HG03558 (cell line): ENCODE measurements at regions not wholly inside any gene's neighbourhood (a gene's known extent, or its start where the extent isn't known, plus 50 kb on each side); places are given as distances from the start of the nearest gene placed in this dataset.

ENCODE experiments used
- ATAC-seq: cut with Tn5 transposase; IDR thresholded peaks from one replicate; pipeline ENCODE4 v1.9.1; 2021; ENCODE audit warnings: moderate number of reproducible peaks; ENCODE audit not compliant: unreplicated experiment; ENCODE audit errors: extremely low read depth

GRCh38 chr6:168722397-168722796 lies 281.4 kb downstream of the SMOC2 start:
- no peak for ATAC-seq

- no peak for ATAC-seq
These were observed 280.6 kb downstream of the SMOC2 start for GRCh38 chr6:168721571-168721970.

DNA sequence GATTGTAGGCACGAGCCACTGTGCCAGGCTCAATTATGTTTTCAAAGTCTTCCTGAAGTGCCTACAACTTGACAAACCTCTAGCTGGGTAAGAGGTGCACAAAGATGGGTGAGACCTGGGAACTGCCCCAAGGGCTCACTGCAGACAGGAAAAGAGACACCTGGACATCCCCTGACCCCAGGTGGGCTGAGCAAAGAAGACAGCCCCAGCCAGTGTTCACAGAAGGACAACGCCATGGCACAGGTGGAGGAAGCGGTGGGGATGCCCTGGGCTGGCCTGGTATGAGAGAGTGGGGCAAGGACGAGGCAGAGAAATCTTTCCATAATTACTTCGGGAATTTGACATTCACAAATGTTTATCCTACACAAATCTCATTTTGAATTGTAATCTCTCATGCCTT lies 278.9 kb downstream of the SMOC2 start:
- no peak for ATAC-seq

DNA sequence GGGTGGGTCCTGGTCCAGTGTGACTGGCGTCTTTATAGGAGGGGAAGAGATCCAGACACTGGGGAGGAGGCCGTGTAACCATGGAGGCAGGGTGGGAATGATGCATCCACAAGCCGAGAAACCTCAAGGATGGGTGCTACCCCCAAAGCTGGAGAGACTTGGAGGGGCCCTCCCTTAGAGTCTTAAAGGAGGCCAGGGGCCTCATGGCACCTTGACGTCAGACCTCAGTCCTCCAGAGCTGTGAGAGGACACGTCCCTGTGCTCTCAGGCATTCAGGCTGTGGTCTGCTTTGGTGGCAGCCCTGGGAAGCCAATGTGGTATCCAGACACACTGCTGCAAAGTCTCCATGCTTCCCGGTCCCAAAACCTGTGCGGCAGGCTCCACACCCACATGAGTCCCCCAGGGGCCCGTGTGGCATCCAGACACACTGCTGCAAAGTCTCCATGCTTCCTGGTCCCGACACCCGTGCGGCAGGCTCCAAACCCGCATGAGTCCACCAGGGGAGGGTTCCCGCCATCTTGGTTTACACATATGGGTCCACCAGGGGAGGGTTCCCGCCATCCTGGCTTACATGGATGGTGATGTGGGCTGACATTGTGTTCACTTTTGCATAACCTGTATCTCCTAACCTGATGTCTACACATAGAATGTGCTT lies 278.0 kb downstream of the SMOC2 start:
- no peak for ATAC-seq
